ENCODE measurements at regions not wholly inside any gene's neighbourhood (a gene's known extent, or its start where the extent isn't known, plus 50 kb on each side); places are given as distances from the start of the nearest gene placed in this dataset.
"Not testable (repeated sequence)": the region's sequence is repeated elsewhere in the genome, so short reads cannot be mapped to it uniquely, and the experiment has no call there.

GRCh38 chr1:78301141-78301540, 189.6 kb upstream of the PTGFR start:
- no peak for DNase-seq

DNA sequence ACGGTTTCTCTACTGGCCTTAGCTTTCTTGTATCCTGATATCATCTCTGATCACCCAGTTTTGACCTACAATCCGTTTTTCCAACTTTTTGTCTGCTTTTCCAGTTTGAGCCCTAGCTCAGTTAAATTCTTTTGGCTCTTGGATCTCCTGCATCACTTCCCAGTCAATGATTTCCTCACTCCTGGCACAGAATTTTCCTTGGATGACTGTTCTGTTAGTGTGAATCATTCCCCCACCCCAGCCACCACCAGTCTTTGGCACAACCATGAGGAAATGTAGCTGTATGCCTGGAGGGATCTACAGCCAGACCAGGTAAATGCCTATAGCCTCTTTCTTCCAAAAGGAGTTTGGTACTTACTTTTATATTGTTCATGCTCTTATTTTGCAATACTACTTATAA, 187.2 kb upstream of the PTGFR start:
- peak; percentile 4 for DNase-seq

DNA sequence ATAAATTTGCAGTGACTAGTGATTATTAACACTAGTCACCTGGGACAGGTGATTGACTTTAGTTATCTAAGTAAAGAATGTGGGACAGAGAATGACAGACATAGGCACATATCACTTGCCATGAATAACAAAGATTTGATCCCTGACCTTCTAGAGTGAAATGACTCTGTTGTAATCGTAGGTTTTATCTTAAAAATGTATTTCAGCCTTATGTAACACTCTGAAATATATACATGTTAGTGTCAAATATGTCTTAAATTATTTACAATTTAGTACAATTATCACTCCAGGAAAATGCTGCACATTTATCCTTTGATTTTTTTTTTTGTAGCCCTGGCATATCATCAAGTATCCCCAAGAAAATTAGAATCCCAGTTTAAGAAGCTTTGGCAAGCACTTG, 186.4 kb upstream of the PTGFR start:
- no peak for DNase-seq

DNA sequence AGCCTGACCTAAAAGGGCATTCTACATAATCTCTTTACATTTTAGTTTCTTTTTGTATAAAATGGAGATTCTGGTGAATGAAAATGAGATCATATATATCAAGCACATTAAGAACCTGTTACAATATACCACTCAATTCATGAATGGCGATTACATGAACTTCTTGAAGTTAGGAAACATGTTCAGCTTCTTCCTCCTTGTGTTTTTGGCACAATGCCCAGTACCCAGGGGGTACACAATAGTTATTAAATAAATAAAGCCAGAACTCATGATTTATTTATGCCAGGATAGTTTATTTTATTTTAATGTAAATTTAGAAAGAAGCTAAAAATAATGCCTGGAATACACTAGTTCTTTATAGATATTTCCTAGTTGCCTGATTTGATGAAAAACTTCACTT, 186.0 kb upstream of the PTGFR start:
- no peak for DNase-seq

DNA sequence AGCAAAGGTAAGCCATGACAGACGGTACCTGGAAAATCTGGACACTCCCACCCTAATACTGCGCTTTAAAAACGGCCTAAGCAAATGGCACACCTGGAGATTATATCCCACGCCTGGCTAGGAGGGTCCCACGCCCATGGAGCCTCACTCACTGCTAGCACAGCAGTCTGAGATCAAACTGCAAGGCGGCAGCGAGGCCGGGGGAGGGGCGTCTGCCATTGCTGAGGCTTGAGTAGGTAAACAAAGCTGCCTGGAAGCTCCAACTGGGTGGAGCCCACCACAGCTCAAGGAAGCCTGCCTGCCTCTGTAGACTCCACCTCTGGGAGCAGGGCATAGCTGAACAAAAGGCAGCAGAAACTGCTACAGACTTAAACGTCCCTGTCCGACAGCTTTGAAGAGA, 180.5 kb upstream of the PTGFR start:
- DNase-seq = not testable (repeated sequence)

- DNase-seq = no peak
Observed at GRCh38 chr1:78318011-78318410, 172.8 kb upstream of the PTGFR start.

DNA sequence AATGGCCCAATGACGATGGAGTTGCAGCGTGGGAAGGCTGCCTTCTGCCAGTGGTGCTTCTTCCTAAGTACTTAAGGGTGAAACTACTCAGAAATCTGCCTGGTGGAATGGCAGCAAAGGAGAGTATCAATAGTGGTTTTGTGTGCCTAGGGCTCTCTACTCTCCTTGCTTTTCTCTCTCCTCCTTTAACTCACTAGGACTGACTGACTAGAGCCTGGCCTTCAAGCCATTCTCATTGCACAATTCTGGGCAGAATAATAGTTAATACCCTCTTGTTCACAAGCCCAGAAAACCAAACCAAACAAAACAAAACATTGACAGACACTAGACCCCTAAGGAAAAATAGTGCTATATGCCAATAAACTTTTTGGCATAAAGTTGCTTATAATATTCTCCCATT, 171.2 kb upstream of the PTGFR start:
- DNase-seq = no peak

GRCh38 chr1:78322928-78323680, 167.7 kb upstream of the PTGFR start:
- no peak for DNase-seq

DNA sequence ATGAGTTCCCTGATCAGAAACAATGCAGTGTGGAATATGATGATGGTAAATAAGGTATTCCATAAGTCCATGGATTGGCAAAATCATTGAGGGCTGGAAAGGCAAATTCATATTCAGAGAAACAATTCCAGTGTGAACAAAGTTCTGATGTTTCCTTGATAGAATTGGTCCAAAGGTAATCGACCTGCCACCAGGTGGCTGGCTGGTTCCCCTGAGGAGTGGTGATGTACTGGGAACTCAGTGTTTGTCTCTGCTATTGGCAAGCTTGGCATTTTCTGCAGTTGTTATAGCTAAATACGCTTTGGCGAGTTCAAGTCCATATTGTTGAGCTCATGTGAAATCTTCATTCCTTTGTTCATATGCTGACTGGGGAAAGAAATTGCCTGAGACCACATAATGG, 165.5 kb upstream of the PTGFR start:
- no peak for DNase-seq

- no peak for DNase-seq
Observed at GRCh38 chr1:78329475-78329874, 161.3 kb upstream of the PTGFR start.

GRCh38 chr1:78331799-78332198, 159.0 kb upstream of the PTGFR start:
- DNase-seq = no peak

GRCh38 chr1:78333502-78333901, 157.3 kb upstream of the PTGFR start:
- no peak for DNase-seq

DNA sequence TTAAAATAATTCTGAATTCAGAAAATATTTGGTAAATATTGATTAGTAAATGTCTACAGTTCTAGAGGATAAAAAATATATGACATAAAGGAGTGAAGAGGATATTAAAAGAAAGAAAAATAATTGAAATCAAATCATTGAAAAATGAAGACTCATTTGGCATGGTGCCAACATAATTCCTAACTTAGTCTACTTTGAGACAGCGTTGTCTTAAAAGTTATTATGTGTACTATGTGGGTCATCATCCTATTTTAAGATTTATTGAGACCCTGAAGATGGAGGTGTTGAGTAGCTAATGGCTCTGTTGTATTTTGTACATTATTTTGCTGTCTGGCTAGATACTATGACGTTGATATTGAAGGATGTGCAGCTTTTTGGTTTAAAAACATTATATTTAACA, 156.7 kb upstream of the PTGFR start:
- DNase-seq = no peak

DNA sequence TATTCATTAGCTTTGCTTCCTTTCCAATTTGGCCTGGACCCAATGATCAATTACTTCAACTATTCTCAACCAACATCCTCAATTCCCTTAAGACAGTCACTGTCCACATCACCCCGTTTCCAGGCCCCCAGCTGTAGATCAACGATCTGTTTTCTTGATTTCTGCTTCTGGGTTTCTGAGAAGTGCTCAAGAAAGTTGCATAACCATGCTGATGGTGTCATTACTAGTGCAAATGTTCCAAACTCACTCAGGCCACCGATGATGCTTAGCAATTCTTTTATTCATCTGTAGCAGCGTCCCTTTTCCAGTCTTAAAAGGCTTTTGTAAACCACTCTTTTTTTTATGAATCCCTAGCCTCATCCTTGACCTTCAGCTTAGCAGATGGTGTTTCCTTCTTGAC, 155.8 kb upstream of the PTGFR start:
- DNase-seq = no peak

GRCh38 chr1:78336751-78337150, 154.0 kb upstream of the PTGFR start:
- not testable (repeated sequence) for DNase-seq

GRCh38 chr1:78339490-78339889, 151.3 kb upstream of the PTGFR start:
- no peak for DNase-seq

- no peak for DNase-seq
Observed at GRCh38 chr1:78340006-78340405, 150.8 kb upstream of the PTGFR start.

- DNase-seq = no peak
Observed at GRCh38 chr1:78348496-78349284, 142.1 kb upstream of the PTGFR start.

DNA sequence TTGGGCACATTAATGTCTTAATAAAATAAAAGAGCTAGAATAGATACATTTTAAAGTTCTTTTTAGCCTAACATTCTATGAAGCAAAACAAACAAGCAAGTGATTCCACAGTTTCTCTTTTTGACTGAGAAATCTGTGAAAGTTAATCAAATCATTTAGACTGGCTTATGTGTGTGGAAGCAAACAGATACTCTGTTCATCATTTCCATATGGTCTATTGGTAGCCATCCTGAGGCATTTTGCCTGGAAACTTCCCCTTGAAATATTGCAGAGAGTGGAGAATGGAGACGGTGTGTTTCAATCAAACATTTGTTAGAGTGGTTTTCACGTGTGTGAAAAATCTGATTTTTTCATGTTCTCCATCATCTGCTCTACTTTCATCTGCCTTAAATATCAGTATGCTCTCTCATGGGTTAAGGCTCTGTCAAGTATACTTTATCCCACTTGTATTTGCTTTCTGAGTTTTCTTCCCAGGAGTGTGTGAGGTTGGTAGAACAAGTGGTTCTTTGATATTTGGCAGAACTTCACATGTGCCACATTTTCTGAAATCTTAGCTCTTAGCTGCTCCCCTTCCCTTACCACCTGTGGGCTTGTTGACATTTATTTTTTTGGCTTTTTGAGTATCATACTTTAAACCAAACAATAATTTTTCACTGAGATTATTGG, 139.1 kb upstream of the PTGFR start:
- no peak for DNase-seq

- no peak for DNase-seq
Observed at GRCh38 chr1:78355656-78356055, 135.1 kb upstream of the PTGFR start.

GRCh38 chr1:78358165-78358564, 132.6 kb upstream of the PTGFR start:
- DNase-seq = no peak

DNA sequence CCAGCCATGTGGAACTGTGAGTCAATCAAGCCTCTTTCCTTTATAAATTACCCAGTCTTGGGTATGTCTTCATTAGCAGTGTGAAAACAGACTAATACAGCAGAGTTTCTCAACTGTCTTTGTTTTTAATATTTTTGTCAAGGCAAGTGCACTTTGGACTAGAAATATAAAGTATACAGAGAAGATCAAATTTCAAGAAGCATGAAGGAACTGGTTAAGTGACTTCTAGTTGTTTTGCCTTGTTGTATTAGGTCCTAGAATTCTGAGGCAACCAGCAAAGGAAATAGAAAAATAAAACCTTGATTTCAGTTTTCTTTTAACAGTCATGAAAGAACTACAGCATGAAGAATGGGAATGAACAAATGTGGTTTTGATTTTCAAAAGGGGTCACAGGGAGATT, 131.1 kb upstream of the PTGFR start:
- no peak for DNase-seq

DNA sequence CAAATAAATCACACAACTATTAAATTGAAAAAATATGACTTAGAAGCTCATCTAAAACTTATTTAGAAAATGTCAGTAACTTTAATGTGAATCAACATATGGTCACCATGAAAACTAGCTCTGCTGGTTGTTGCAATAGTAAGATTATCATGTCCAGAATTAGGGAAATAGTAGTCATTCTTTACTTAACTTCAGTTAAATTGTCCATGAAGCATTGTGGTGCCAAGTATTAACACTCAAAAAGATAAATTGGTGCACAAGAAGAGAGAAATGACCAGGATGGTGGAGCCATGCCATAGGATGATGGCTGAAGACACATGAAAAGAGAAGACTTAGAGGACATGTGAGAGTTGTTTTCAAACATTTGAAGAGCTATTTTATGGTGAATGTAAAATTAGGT, 130.2 kb upstream of the PTGFR start:
- DNase-seq = no peak

DNA sequence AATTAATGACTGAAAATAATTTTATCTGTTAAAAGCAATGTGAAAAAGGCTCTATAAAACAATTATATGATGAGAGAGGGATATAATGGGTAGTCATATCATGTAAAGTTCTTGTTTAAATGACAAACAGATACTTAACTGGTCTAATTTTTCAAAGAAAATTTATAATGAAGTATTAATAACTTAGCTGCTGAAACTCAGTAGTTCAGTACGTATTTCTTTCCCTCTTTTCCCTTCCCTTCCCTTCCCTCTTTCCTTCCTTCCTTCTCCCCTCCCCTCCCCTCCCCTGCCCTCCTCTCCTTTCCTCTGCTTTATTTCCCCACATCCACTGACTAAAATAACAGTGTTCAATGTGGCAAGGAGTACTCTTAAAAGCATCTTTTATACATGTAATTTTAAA, 123.1 kb upstream of the PTGFR start:
- no peak for DNase-seq

All from 8988T (cell line).